ENCODE measurements at regions not wholly inside any gene's neighbourhood (a gene's known extent, or its start where the extent isn't known, plus 50 kb on each side); places are given as distances from the start of the nearest gene placed in this dataset.
"Not testable (repeated sequence)": the region's sequence is repeated elsewhere in the genome, so short reads cannot be mapped to it uniquely, and the experiment has no call there.

GRCh38 chr7:155950898-155951553 is 138.8 kb upstream of the SHH start:
- Mint-ChIP-seq H3K27me3 (peaks cover 16% of the 10 kb centered on the region), H3K4me3 (no peak overlapping the region), H3K27ac (no peak overlapping the region), H3K36me3 (ENCODE audit: low read depth) (no peaks in the 10 kb centered on the region), H3K9me3 (no peaks in the 10 kb centered on the region), H3K4me1 (no peaks in the 10 kb centered on the region)
- ATAC-seq (replicated peaks), result no peak

GRCh38 chr7:155948845-155949244 is 136.6 kb upstream of the SHH start:
- Mint-ChIP-seq H3K4me3 (no peak overlapping the region), H3K9me3 (no peaks in the 10 kb centered on the region), H3K4me1 (no peaks in the 10 kb centered on the region), H3K27ac (no peak overlapping the region), H3K27me3 (peaks cover 16% of the 10 kb centered on the region), H3K36me3 (ENCODE audit: low read depth) (no peaks in the 10 kb centered on the region)
- ATAC-seq (replicated peaks), result no peak

GRCh38 chr7:155948423-155948822 is 136.2 kb upstream of the SHH start:
- Mint-ChIP-seq H3K27me3 (peaks cover 16% of the 10 kb centered on the region), H3K27ac (no peak overlapping the region), H3K4me1 (no peaks in the 10 kb centered on the region), H3K36me3 (ENCODE audit: low read depth) (no peaks in the 10 kb centered on the region), H3K4me3 (no peak overlapping the region), H3K9me3 (no peaks in the 10 kb centered on the region)
- no peak for ATAC-seq (replicated peaks)

GRCh38 chr7:155947051-155947450 is 134.8 kb upstream of the SHH start:
- H3K27ac Mint-ChIP-seq, result no peak overlapping the region
- no peak overlapping the region for H3K4me3 Mint-ChIP-seq
- H3K36me3 Mint-ChIP-seq (ENCODE audit: low read depth), result no peaks in the 10 kb centered on the region
- H3K4me1 Mint-ChIP-seq, result no peaks in the 10 kb centered on the region
- ATAC-seq (replicated peaks), result no peak
- H3K9me3 Mint-ChIP-seq, result no peaks in the 10 kb centered on the region
- H3K27me3 Mint-ChIP-seq, result peaks cover 16% of the 10 kb centered on the region

GRCh38 chr7:155945670-155946325 is 133.5 kb upstream of the SHH start:
- Mint-ChIP-seq H3K4me3 (no peak overlapping the region), H3K9me3 (no peaks in the 10 kb centered on the region), H3K4me1 (no peaks in the 10 kb centered on the region), H3K27me3 (peaks cover 16% of the 10 kb centered on the region), H3K36me3 (ENCODE audit: low read depth) (no peaks in the 10 kb centered on the region), H3K27ac (no peak overlapping the region)
- ATAC-seq (replicated peaks), result no peak

GRCh38 chr7:155944901-155945300 is 132.6 kb upstream of the SHH start:
- Mint-ChIP-seq H3K9me3 (peaks cover 3% of the 10 kb centered on the region), H3K4me3 (no peak overlapping the region), H3K4me1 (no peaks in the 10 kb centered on the region), H3K27me3 (peaks cover 18% of the 10 kb centered on the region), H3K36me3 (ENCODE audit: low read depth) (no peaks in the 10 kb centered on the region), H3K27ac (no peak overlapping the region)
- no peak for ATAC-seq (replicated peaks)

- H3K9me3 Mint-ChIP-seq, result peaks cover 3% of the 10 kb centered on the region
- ATAC-seq (replicated peaks), result no peak
- H3K4me3 Mint-ChIP-seq, result no peak overlapping the region
- no peaks in the 10 kb centered on the region for H3K36me3 Mint-ChIP-seq (ENCODE audit: low read depth)
- no peaks in the 10 kb centered on the region for H3K4me1 Mint-ChIP-seq
- H3K27me3 Mint-ChIP-seq, result peaks cover 12% of the 10 kb centered on the region
- no peak overlapping the region for H3K27ac Mint-ChIP-seq
Observed at GRCh38 chr7:155943251-155943899, 131.1 kb upstream of the SHH start.

- Mint-ChIP-seq H3K4me3 (no peak overlapping the region), H3K4me1 (no peaks in the 10 kb centered on the region), H3K9me3 (peaks cover 3% of the 10 kb centered on the region), H3K27me3 (peaks cover 14% of the 10 kb centered on the region), H3K27ac (no peak overlapping the region), H3K36me3 (ENCODE audit: low read depth) (no peaks in the 10 kb centered on the region)
- ATAC-seq (replicated peaks), result no peak
Observed at GRCh38 chr7:155942226-155942950, 130.1 kb upstream of the SHH start.

GRCh38 chr7:155941688-155942087 is 129.4 kb upstream of the SHH start:
- Mint-ChIP-seq H3K27me3 (peaks cover 17% of the 10 kb centered on the region), H3K4me1 (no peaks in the 10 kb centered on the region), H3K4me3 (no peak overlapping the region), H3K9me3 (peaks cover 3% of the 10 kb centered on the region), H3K36me3 (ENCODE audit: low read depth) (no peaks in the 10 kb centered on the region), H3K27ac (no peak overlapping the region)
- no peak for ATAC-seq (replicated peaks)

GRCh38 chr7:155939350-155939749 is 127.1 kb upstream of the SHH start:
- H3K27me3 Mint-ChIP-seq, result peaks cover 17% of the 10 kb centered on the region
- peaks cover 9% of the 10 kb centered on the region for H3K9me3 Mint-ChIP-seq
- no peaks in the 10 kb centered on the region for H3K36me3 Mint-ChIP-seq (ENCODE audit: low read depth)
- H3K27ac Mint-ChIP-seq, result no peak overlapping the region
- no peak for ATAC-seq (replicated peaks)
- H3K4me1 Mint-ChIP-seq, result no peaks in the 10 kb centered on the region
- no peak overlapping the region for H3K4me3 Mint-ChIP-seq

GRCh38 chr7:155938129-155938528 is 125.9 kb upstream of the SHH start:
- H3K27ac Mint-ChIP-seq, result no peak overlapping the region
- ATAC-seq (replicated peaks), result no peak
- peaks cover 17% of the 10 kb centered on the region for H3K27me3 Mint-ChIP-seq
- peaks cover 9% of the 10 kb centered on the region for H3K9me3 Mint-ChIP-seq
- H3K4me3 Mint-ChIP-seq, result no peak overlapping the region
- no peaks in the 10 kb centered on the region for H3K4me1 Mint-ChIP-seq
- no peaks in the 10 kb centered on the region for H3K36me3 Mint-ChIP-seq (ENCODE audit: low read depth)

- ATAC-seq (replicated peaks), result no peak
- Mint-ChIP-seq H3K4me3 (no peak overlapping the region), H3K27ac (no peak overlapping the region), H3K36me3 (ENCODE audit: low read depth) (no peaks in the 10 kb centered on the region), H3K9me3 (peaks cover 9% of the 10 kb centered on the region), H3K4me1 (no peaks in the 10 kb centered on the region), H3K27me3 (peaks cover 17% of the 10 kb centered on the region)
Observed at GRCh38 chr7:155935726-155936125, 123.5 kb upstream of the SHH start.

GRCh38 chr7:155935005-155935557 is 122.8 kb upstream of the SHH start:
- no peak overlapping the region for H3K27ac Mint-ChIP-seq
- no peaks in the 10 kb centered on the region for H3K36me3 Mint-ChIP-seq (ENCODE audit: low read depth)
- no peak overlapping the region for H3K4me3 Mint-ChIP-seq
- H3K4me1 Mint-ChIP-seq, result no peaks in the 10 kb centered on the region
- no peak for ATAC-seq (replicated peaks)
- peaks cover 13% of the 10 kb centered on the region for H3K27me3 Mint-ChIP-seq
- H3K9me3 Mint-ChIP-seq, result peaks cover 7% of the 10 kb centered on the region

GRCh38 chr7:155932324-155932723 is 120.1 kb upstream of the SHH start:
- ATAC-seq (replicated peaks); H3K4me3 Mint-ChIP-seq; H3K9me3 Mint-ChIP-seq; H3K27ac Mint-ChIP-seq; H3K36me3 Mint-ChIP-seq (ENCODE audit: low read depth); H3K4me1 Mint-ChIP-seq: not testable (repeated sequence)
- H3K27me3 Mint-ChIP-seq, result peaks cover 19% of the 10 kb centered on the region

Data from activated T-helper 17 cell treated with anti-CD3 and anti-CD28 coated beads, Interleukin-2, amount 50 U/mL, for 72 hours (primary cell).